ENCODE measurements at regions not wholly inside any gene's neighbourhood (a gene's known extent, or its start where the extent isn't known, plus 50 kb on each side); places are given as distances from the start of the nearest gene placed in this dataset.

DNA sequence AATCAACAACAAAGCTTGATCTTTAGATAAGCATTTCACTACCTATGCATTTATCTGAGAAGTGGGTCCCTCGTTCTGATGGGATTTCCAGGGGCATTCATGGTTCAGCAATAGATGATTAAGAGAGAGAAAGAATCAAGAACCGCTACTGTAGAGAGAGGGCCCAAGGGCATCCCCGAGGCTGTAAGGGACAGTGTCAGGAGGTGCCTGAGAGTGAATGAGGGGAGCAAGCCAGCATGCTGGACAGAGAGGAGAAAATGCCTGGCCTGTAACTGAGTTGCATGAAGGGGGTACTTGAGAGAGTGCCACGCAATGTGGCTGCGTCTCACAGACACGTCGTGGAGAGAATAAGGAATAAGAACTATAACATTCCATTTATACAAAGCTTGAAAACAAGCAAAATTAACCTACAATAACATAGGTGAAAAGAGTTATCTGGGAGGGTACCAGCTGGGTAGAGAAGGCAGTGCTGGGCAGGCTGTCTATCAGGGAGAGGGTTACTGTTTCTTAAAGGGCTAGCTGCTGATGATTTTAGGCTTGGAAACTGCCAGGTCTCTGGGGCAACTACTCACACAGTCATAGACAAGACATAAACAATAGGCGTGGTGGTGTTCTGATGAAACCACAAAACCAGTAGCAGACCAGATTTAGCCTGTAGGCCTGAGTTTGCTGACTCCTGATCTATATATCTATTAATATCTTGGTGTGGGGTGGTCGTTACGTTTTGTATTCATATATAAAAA, 374.6 kb upstream of the CFAP20DC start:
- TF ChIP-seq, protein P1, sequence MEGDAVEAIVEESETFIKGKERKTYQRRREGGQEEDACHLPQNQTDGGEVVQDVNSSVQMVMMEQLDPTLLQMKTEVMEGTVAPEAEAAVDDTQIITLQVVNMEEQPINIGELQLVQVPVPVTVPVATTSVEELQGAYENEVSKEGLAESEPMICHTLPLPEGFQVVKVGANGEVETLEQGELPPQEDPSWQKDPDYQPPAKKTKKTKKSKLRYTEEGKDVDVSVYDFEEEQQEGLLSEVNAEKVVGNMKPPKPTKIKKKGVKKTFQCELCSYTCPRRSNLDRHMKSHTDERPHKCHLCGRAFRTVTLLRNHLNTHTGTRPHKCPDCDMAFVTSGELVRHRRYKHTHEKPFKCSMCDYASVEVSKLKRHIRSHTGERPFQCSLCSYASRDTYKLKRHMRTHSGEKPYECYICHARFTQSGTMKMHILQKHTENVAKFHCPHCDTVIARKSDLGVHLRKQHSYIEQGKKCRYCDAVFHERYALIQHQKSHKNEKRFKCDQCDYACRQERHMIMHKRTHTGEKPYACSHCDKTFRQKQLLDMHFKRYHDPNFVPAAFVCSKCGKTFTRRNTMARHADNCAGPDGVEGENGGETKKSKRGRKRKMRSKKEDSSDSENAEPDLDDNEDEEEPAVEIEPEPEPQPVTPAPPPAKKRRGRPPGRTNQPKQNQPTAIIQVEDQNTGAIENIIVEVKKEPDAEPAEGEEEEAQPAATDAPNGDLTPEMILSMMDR (IDR thresholded peaks at IDR 0.05; ENCODE audit: insufficient read depth, low read length, poor library complexity, severe bottlenecking): no peak
- no peak for DNase-seq (ENCODE audit: low read depth)

GRCh38 chr3:59423707-59424106, 373.9 kb upstream of the CFAP20DC start:
- H3K4me3 ChIP-seq (ENCODE audit: low read depth, low read length): no peak overlapping the region
- no peak for DNase-seq (ENCODE audit: low read depth)

More for the DNA sequence above, 374.6 kb upstream of the CFAP20DC start:
- no peak overlapping the region for H3K4me3 ChIP-seq (ENCODE audit: low read depth, low read length)
- H3K36me3 ChIP-seq (ENCODE audit: control insufficient read depth, insufficient read depth, low read length): no peaks in the 10 kb centered on the region
- H3K27me3 ChIP-seq (ENCODE audit: control insufficient read depth, insufficient read depth, low read length): no peaks in the 10 kb centered on the region

DNA sequence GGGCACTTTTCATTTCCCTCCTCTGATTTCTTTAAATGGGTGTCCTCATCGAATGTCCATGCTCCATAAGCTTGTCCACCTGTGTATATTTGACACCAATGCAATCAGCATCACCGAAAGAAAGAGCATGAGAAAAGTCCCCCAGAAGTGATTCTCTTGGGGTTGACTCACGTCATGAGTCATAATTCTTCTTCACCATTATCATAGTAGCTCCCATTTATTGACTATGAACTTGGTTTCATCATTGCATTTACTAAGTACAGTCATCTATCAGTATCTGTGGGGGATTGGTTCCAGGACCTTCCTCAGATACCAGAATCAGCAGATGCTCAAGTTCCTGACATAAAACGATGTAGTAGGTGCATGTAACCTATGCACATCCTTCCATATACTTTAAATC, 372.5 kb upstream of the CFAP20DC start:
- no peaks in the 10 kb centered on the region for H3K36me3 ChIP-seq (ENCODE audit: control insufficient read depth, insufficient read depth, low read length)
- no peaks in the 10 kb centered on the region for H3K27me3 ChIP-seq (ENCODE audit: control insufficient read depth, insufficient read depth, low read length)
- no peak for DNase-seq (ENCODE audit: low read depth)
- TF ChIP-seq, protein P1 (IDR thresholded peaks at IDR 0.05; ENCODE audit: insufficient read depth, low read length, poor library complexity, severe bottlenecking): no peak
- H3K4me3 ChIP-seq (ENCODE audit: low read depth, low read length): no peak overlapping the region

More at GRCh38 chr3:59423707-59424106, 373.9 kb upstream of the CFAP20DC start:
- Histone ChIP-seq H3K27me3 (ENCODE audit: control insufficient read depth, insufficient read depth, low read length) (no peaks in the 10 kb centered on the region), H3K36me3 (ENCODE audit: control insufficient read depth, insufficient read depth, low read length) (no peaks in the 10 kb centered on the region)
- TF ChIP-seq, protein P1 (IDR thresholded peaks at IDR 0.05; ENCODE audit: insufficient read depth, low read length, poor library complexity, severe bottlenecking): no peak

GRCh38 chr3:59418836-59419235, 369.0 kb upstream of the CFAP20DC start:
- TF ChIP-seq, protein P1 (IDR thresholded peaks at IDR 0.05; ENCODE audit: insufficient read depth, low read length, poor library complexity, severe bottlenecking): no peak
- Histone ChIP-seq H3K27me3 (ENCODE audit: control insufficient read depth, insufficient read depth, low read length) (no peaks in the 10 kb centered on the region), H3K36me3 (ENCODE audit: control insufficient read depth, insufficient read depth, low read length) (no peaks in the 10 kb centered on the region), H3K4me3 (ENCODE audit: low read depth, low read length) (no peak overlapping the region)
- no peak for DNase-seq (ENCODE audit: low read depth)

GRCh38 chr3:59412516-59412915, 362.7 kb upstream of the CFAP20DC start:
- TF ChIP-seq, protein P1 (IDR thresholded peaks at IDR 0.05; ENCODE audit: insufficient read depth, low read length, poor library complexity, severe bottlenecking): no peak

DNA sequence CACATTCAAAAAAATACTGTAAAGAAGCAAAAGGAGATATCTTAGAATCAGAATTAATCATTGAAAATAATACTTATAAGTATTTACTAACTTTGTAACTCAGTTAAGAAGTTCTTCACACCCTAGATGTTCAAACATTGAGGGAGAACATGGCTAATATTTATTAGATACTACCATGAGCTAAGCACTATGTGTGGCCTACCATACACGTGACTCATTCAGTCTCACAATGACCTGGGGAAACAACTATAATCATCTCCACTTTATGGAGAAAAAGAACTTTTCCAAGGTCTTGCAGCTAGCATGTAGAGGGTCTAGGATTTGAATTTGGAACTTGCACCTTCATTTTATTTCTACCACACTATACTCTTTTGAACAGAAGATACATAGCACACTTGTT, 361.9 kb upstream of the CFAP20DC start:
- TF ChIP-seq, protein P1 (IDR thresholded peaks at IDR 0.05; ENCODE audit: insufficient read depth, low read length, poor library complexity, severe bottlenecking): no peak
- H3K27me3 ChIP-seq (ENCODE audit: control insufficient read depth, insufficient read depth, low read length): no peaks in the 10 kb centered on the region
- H3K4me3 ChIP-seq (ENCODE audit: low read depth, low read length): no peak overlapping the region
- DNase-seq (ENCODE audit: low read depth): no peak
- no peaks in the 10 kb centered on the region for H3K36me3 ChIP-seq (ENCODE audit: control insufficient read depth, insufficient read depth, low read length)

More at GRCh38 chr3:59412516-59412915, 362.7 kb upstream of the CFAP20DC start:
- no peak for DNase-seq (ENCODE audit: low read depth)
- Histone ChIP-seq H3K36me3 (ENCODE audit: control insufficient read depth, insufficient read depth, low read length) (no peaks in the 10 kb centered on the region), H3K27me3 (ENCODE audit: control insufficient read depth, insufficient read depth, low read length) (no peaks in the 10 kb centered on the region), H3K4me3 (ENCODE audit: low read depth, low read length) (no peak overlapping the region)
